B cell (primary cell): ENCODE measurements at regions not wholly inside any gene's neighbourhood (a gene's known extent, or its start where the extent isn't known, plus 50 kb on each side); places are given as distances from the start of the nearest gene placed in this dataset.

Experiments
- ATAC-seq: fragments of 200-7000 bp; cut with Tn5 transposase; one replicate; pipeline ENCODE4 v1.10.0; 2021; ENCODE audit warnings: low read depth, mild to moderate bottlenecking, moderate number of reproducible peaks, moderate library complexity
- CTCF ChIA-PET: fragments of 350-600 bp; sonication (Branson Sonifier 250); formaldehyde crosslinking; loops from one replicate; lab custom pipeline; 2021; ENCODE audit warnings: antibody characterized with exemption, inconsistent platforms; lab: Charles Lee
- POLR2A ChIA-PET: fragments of 350-600 bp; sonication (Branson Sonifier 250); formaldehyde crosslinking; loops from one replicate; lab custom pipeline; 2021; ENCODE audit warnings: antibody characterized with exemption; lab: Charles Lee
- DNase-seq: peaks from one replicate; pipeline ENCODE4 v3.0.0; 2013
- H2AFZ ChIP-seq: 2 replicates; pipeline ENCODE4 v1.6.1; 2012; ENCODE audit warnings: mild to moderate bottlenecking, low read depth, low read length; ENCODE audit not compliant: insufficient read depth, poor library complexity, severe bottlenecking
- H3K27ac ChIP-seq, 2 donors: 1 replicate in 1 of 2; 2 replicates in 1 of 2; pipeline ENCODE4 v1.5.1; 2012 to 2013; ENCODE audit warnings: low read length in 2 of 2, mild to moderate bottlenecking in 2 of 2, moderate library complexity in 1 of 2
- H3K27me3 ChIP-seq, 4 experiments: fragments of 200-600 bp in 1 of 4; sonication (generic) in 1 of 4; replicated peaks in 1 of 4; 1 replicate in 2 of 4; 2 replicates in 2 of 4; pipeline versions ENCODE4 v1.6.1 to v1.7.0; 2013 to 2016; ENCODE audit warnings: low read length in 3 of 4, mild to moderate bottlenecking in 2 of 4, mixed read lengths in 1 of 4, moderate library complexity in 1 of 4; ENCODE audit not compliant: insufficient read depth in 4 of 4, control insufficient read depth in 3 of 4; ENCODE audit errors: control extremely low read depth in 1 of 4
- H3K36me3 ChIP-seq, 2 experiments: replicated peaks in 1 of 2; 1 replicate in 1 of 2; 2 replicates in 1 of 2; pipeline versions ENCODE4 v1.6.1 to v1.7.1; 2013; ENCODE audit warnings: low read length in 1 of 2; ENCODE audit not compliant: insufficient read depth in 2 of 2, control insufficient read depth in 1 of 2; ENCODE audit errors: control extremely low read depth in 1 of 2, extremely low read depth in 1 of 2
- H3K4me1 ChIP-seq, 2 donors: fragments of 200-600 bp in 1 of 2; sonication (generic) in 1 of 2; 1 replicate in 1 of 2; 2 replicates in 1 of 2; pipeline versions ENCODE4 v1.5.1 to v1.6.1; 2013 to 2017; ENCODE audit warnings: low read length in 2 of 2; ENCODE audit not compliant: control insufficient read depth in 2 of 2, insufficient read depth in 2 of 2
- H3K4me2 ChIP-seq: replicated peaks from 2 replicates; pipeline ENCODE3; 2012; ENCODE audit warnings: mild to moderate bottlenecking, low read depth, low read length; ENCODE audit not compliant: poor library complexity, severe bottlenecking
- H3K4me3 ChIP-seq, 5 experiments: fragments of 200-600 bp in 1 of 5; sonication (generic) in 1 of 5; 1 replicate in 3 of 5; 2 replicates in 2 of 5; pipeline versions ENCODE4 v1.5.1 to v1.7.0; 2011 to 2016; ENCODE audit warnings: low read length in 4 of 5, mild to moderate bottlenecking in 4 of 5, low read depth in 2 of 5, control low read depth in 1 of 5, moderate library complexity in 1 of 5; ENCODE audit not compliant: insufficient read depth in 1 of 5; ENCODE audit errors: control extremely low read depth in 1 of 5, extremely low read depth in 1 of 5
- H3K79me2 ChIP-seq: fragments of 200-600 bp; sonication (generic); one replicate; pipeline ENCODE4 v1.6.0; 2016; ENCODE audit warnings: low read length; ENCODE audit not compliant: control insufficient read depth, insufficient read depth
- H3K9ac ChIP-seq: fragments of 200-600 bp; sonication (generic); 2 replicates; pipeline ENCODE4 v1.6.1; 2017; ENCODE audit warnings: mild to moderate bottlenecking, low read length, moderate library complexity
- H3K9me3 ChIP-seq, 3 donors: one replicate each; pipeline versions ENCODE4 v1.6.1 to v1.7.1; 2013; ENCODE audit warnings: low read length in 2 of 3; ENCODE audit not compliant: control insufficient read depth in 2 of 3, insufficient read depth in 1 of 3; ENCODE audit errors: control extremely low read depth in 1 of 3
- H4K20me1 ChIP-seq: 2 replicates; pipeline ENCODE4 v1.6.0; 2012; ENCODE audit warnings: mild to moderate bottlenecking, low read length; ENCODE audit not compliant: insufficient read depth, control insufficient read depth, poor library complexity, severe bottlenecking
- H3K27ac Mint-ChIP-seq: one replicate; pipeline ENCODE4 v1.8.0; 2021; ENCODE audit warnings: mixed read lengths
- H3K27me3 Mint-ChIP-seq: one replicate; pipeline ENCODE4 v1.8.0; 2021; ENCODE audit warnings: mixed read lengths
- H3K4me1 Mint-ChIP-seq: one replicate; pipeline ENCODE4 v1.8.0; 2021; ENCODE audit warnings: mixed read lengths
- H3K4me3 Mint-ChIP-seq: one replicate; pipeline ENCODE4 v1.8.0; 2021; ENCODE audit warnings: mixed read lengths
- H3K9me3 Mint-ChIP-seq: one replicate; pipeline ENCODE4 v1.8.0; 2022; ENCODE audit warnings: mixed read lengths; ENCODE audit not compliant: insufficient read depth
- CTCF ChIP-seq: fragments of 200-600 bp; IDR thresholded peaks from one replicate; pipeline ENCODE4 v1.8.0; 2022; ENCODE audit warnings: antibody characterized with exemption, mild to moderate bottlenecking
- EZH2 ChIP-seq: IDR thresholded peaks from 2 replicates; pipeline ENCODE4 v1.6.1; 2012; ENCODE audit warnings: borderline replicate concordance, low read depth, mild to moderate bottlenecking, moderate library complexity, low read length; ENCODE audit not compliant: insufficient read depth, poor library complexity, severe bottlenecking
- WGBS: methylation state at CpG from one replicate; pipeline ENCODE4 v1.1.5; 2013; ENCODE audit warnings: missing lambda C conversion rate; ENCODE audit not compliant: insufficient coverage; 5-methylcytosine and 5-hydroxymethylcytosine counted together
- intact Hi-C: fragments of 100-400 bp; cut with micrococcal nuclease; formaldehyde crosslinking; loops from one replicate; pipeline ENCODE4 v1.10.0; 2022

GRCh38 chr4:134727696-134728095 is 526.1 kb upstream of the PABPC4L start:
- WGBS = no CpG with 5 or more reads among the region's 2 CpGs

GRCh38 chr4:134722306-134722705 is 520.7 kb upstream of the PABPC4L start:
- POLR2A ChIA-PET = no interaction called here

More at GRCh38 chr4:134727696-134728095, 526.1 kb upstream of the PABPC4L start:
- ChIA-PET CTCF (no interaction called here), POLR2A (no interaction called here)
- Mint-ChIP-seq H3K4me3 (no peak overlapping the region), H3K9me3 (peaks cover 1% of the 10 kb centered on the region), H3K4me1 (no peaks in the 10 kb centered on the region), H3K27me3 (no peaks in the 10 kb centered on the region), H3K27ac (no peak overlapping the region)
- Histone ChIP-seq H3K27me3 (no peaks in the 10 kb centered on the region), H3K4me1 (no peaks in the 10 kb centered on the region), H3K36me3 (no peaks in the 10 kb centered on the region), H3K79me2 (no peaks in the 10 kb centered on the region), H3K4me3 (no peak overlapping the region), H3K9ac (no peak overlapping the region), H3K27ac (no peak overlapping the region), H2AFZ (no peak overlapping the region), H3K4me2 (no peak overlapping the region), H4K20me1 (no peaks in the 10 kb centered on the region), H3K9me3 (peaks cover 0 to 3% (median 0%) of the 10 kb centered on the region in 3 donors)
- no peak for DNase-seq
- no peak for ATAC-seq
- intact Hi-C loops = no loop called here
- TF ChIP-seq CTCF = no peak
- no peak for TF ChIP-seq EZH2

More at GRCh38 chr4:134722306-134722705, 520.7 kb upstream of the PABPC4L start:
- no peaks in the 10 kb centered on the region for H3K27me3 Mint-ChIP-seq
- DNase-seq = no peak
- CTCF ChIA-PET = no interaction called here
- Histone ChIP-seq H3K9ac (no peak overlapping the region), H3K36me3 (no peaks in the 10 kb centered on the region), H3K4me1 (no peaks in the 10 kb centered on the region), H3K4me2 (no peak overlapping the region), H3K27me3 (no peaks in the 10 kb centered on the region), H4K20me1 (no peaks in the 10 kb centered on the region), H2AFZ (no peak overlapping the region), H3K27ac (no peak overlapping the region), H3K79me2 (no peaks in the 10 kb centered on the region), H3K4me3 (no peak overlapping the region), H3K9me3 (peaks cover 0 to 1% (median 0%) of the 10 kb centered on the region in 3 donors)
- peaks cover 1% of the 10 kb centered on the region for H3K9me3 Mint-ChIP-seq
- intact Hi-C loops = no loop called here
- WGBS = no CpG with 5 or more reads among the region's 1 CpG
- no peaks in the 10 kb centered on the region for H3K4me1 Mint-ChIP-seq
- no peak overlapping the region for H3K4me3 Mint-ChIP-seq
- H3K27ac Mint-ChIP-seq = no peak overlapping the region
- ATAC-seq = no peak
- TF ChIP-seq EZH2 = no peak
- no peak for TF ChIP-seq CTCF
